Mesendoderm (in vitro differentiated cells): ENCODE measurements at regions not wholly inside any gene's neighbourhood (a gene's known extent, or its start where the extent isn't known, plus 50 kb on each side); places are given as distances from the start of the nearest gene placed in this dataset.

ENCODE experiments used
- DNase-seq: peaks from one replicate; pipeline ENCODE4 v3.0.0; 2013
- H2AK5ac ChIP-seq: 2 replicates; pipeline ENCODE4 v1.6.1; 2013; ENCODE audit warnings: low read length, inconsistent platforms
- H2BK120ac ChIP-seq: 2 replicates; pipeline ENCODE4 v1.6.1; 2013; ENCODE audit warnings: low read depth, mild to moderate bottlenecking, low read length, moderate library complexity, mixed read lengths
- H2BK15ac ChIP-seq: replicated peaks from 2 replicates; pipeline ENCODE4 v1.6.1; 2013; ENCODE audit warnings: low read depth, mild to moderate bottlenecking, moderate library complexity
- H2BK5ac ChIP-seq: 2 replicates; pipeline ENCODE4 v1.6.1; 2013; ENCODE audit warnings: low read length, inconsistent platforms
- H3K18ac ChIP-seq: 2 replicates; pipeline ENCODE4 v1.6.1; 2013; ENCODE audit warnings: mild to moderate bottlenecking, low read length, mixed read lengths
- H3K23ac ChIP-seq: one replicate; pipeline ENCODE4 v1.6.1; 2013; ENCODE audit warnings: low read length
- H3K27ac ChIP-seq: 2 replicates; pipeline ENCODE4 v1.5.1; 2013; ENCODE audit warnings: low read depth, mild to moderate bottlenecking, inconsistent platforms, low read length, moderate library complexity
- H3K27me3 ChIP-seq: 2 replicates; pipeline ENCODE4 v1.6.1; 2013; ENCODE audit warnings: low read length, control low read depth, mild to moderate bottlenecking, inconsistent platforms; ENCODE audit not compliant: insufficient read depth, poor library complexity
- H3K36me3 ChIP-seq: 2 replicates; pipeline ENCODE4 v1.6.1; 2013; ENCODE audit warnings: low read length, inconsistent platforms; ENCODE audit not compliant: control insufficient read depth, insufficient read depth
- H3K4ac ChIP-seq: one replicate; pipeline ENCODE4 v1.6.1; 2013; ENCODE audit warnings: low read depth, mild to moderate bottlenecking, low read length, moderate library complexity
- H3K4me1 ChIP-seq: 2 replicates; pipeline ENCODE4 v1.6.1; 2013; ENCODE audit warnings: low read depth, low read length, inconsistent platforms; ENCODE audit not compliant: control insufficient read depth
- H3K4me2 ChIP-seq: 2 replicates; pipeline ENCODE4 v1.6.1; 2013; ENCODE audit warnings: low read length
- H3K4me3 ChIP-seq: 2 replicates; pipeline ENCODE4 v1.5.1; 2013; ENCODE audit warnings: mild to moderate bottlenecking, low read length
- H3K56ac ChIP-seq: one replicate; pipeline ENCODE4 v1.6.1; 2013; ENCODE audit warnings: low read length
- H3K79me1 ChIP-seq: 2 replicates; pipeline ENCODE4 v1.6.1; 2013; ENCODE audit warnings: low read length, inconsistent platforms
- H3K79me2 ChIP-seq: 2 replicates; pipeline ENCODE4 v1.6.1; 2013; ENCODE audit warnings: mild to moderate bottlenecking, low read length; ENCODE audit not compliant: control insufficient read depth, insufficient read depth
- H3K9ac ChIP-seq: 2 replicates; pipeline ENCODE4 v1.6.1; 2013; ENCODE audit warnings: low read length, inconsistent platforms
- H4K5ac ChIP-seq: one replicate; pipeline ENCODE4 v1.6.1; 2013; ENCODE audit warnings: low read length
- H4K8ac ChIP-seq: one replicate; pipeline ENCODE4 v1.6.1; 2013; ENCODE audit warnings: low read depth, mild to moderate bottlenecking, control low read depth, low read length, moderate library complexity
- WGBS: extraction: QIAGEN DNeasy Blood & Tissue Kit; methylation state at CpG from one replicate; pipeline ENCODE4 v1.1.7; 2013; ENCODE audit warnings: low lambda C conversion rate, missing lambda C conversion rate; ENCODE audit not compliant: insufficient coverage; ENCODE audit errors: extremely low coverage; 5-methylcytosine and 5-hydroxymethylcytosine counted together

- Histone ChIP-seq H3K56ac (no peak overlapping the region), H2BK5ac (no peak overlapping the region), H3K23ac (no peak overlapping the region), H2AK5ac (no peak overlapping the region), H3K27me3 (no peaks in the 10 kb centered on the region), H3K4me1 (no peaks in the 10 kb centered on the region), H4K5ac (no peak overlapping the region), H3K4me2 (no peak overlapping the region), H2BK120ac (no peak overlapping the region), H2BK15ac (no peak overlapping the region), H3K4me3 (no peak overlapping the region), H3K4ac (no peak overlapping the region), H3K36me3 (no peaks in the 10 kb centered on the region), H3K18ac (no peak overlapping the region), H3K79me2 (no peaks in the 10 kb centered on the region), H3K27ac (no peak overlapping the region), H3K79me1 (no peaks in the 10 kb centered on the region), H3K9ac (no peak overlapping the region), H4K8ac (no peak overlapping the region)
- WGBS: no CpG with 5 or more reads among the region's 4 CpGs
- DNase-seq: peak; percentile 75
Observed at GRCh38 chr18:44325903-44326635, 354.6 kb upstream of the SETBP1 start.

GRCh38 chr18:44331656-44332570 is 348.8 kb upstream of the SETBP1 start:
- no peak overlapping the region for H4K8ac ChIP-seq
- no peaks in the 10 kb centered on the region for H3K36me3 ChIP-seq
- no peaks in the 10 kb centered on the region for H3K79me2 ChIP-seq
- H3K56ac ChIP-seq: no peak overlapping the region
- no peak overlapping the region for H2AK5ac ChIP-seq
- H3K27me3 ChIP-seq: no peaks in the 10 kb centered on the region
- no peak overlapping the region for H2BK5ac ChIP-seq
- WGBS: no CpG with 5 or more reads among the region's 6 CpGs
- H4K5ac ChIP-seq: no peak overlapping the region
- H3K23ac ChIP-seq: no peak overlapping the region
- H3K4me3 ChIP-seq: no peak overlapping the region
- H3K4ac ChIP-seq: no peak overlapping the region
- H3K4me2 ChIP-seq: no peak overlapping the region
- no peak overlapping the region for H2BK120ac ChIP-seq
- no peak for DNase-seq
- no peak overlapping the region for H3K18ac ChIP-seq
- no peaks in the 10 kb centered on the region for H3K4me1 ChIP-seq
- no peaks in the 10 kb centered on the region for H3K79me1 ChIP-seq
- H3K27ac ChIP-seq: no peak overlapping the region
- no peak overlapping the region for H3K9ac ChIP-seq
- no peak overlapping the region for H2BK15ac ChIP-seq

GRCh38 chr18:44341759-44342158 is 338.9 kb upstream of the SETBP1 start:
- H2BK5ac ChIP-seq: no peak overlapping the region
- WGBS: no CpG with 5 or more reads among the region's 1 CpG
- no peaks in the 10 kb centered on the region for H3K4me1 ChIP-seq
- no peak overlapping the region for H3K27ac ChIP-seq
- no peak overlapping the region for H2AK5ac ChIP-seq
- H3K18ac ChIP-seq: no peak overlapping the region
- no peaks in the 10 kb centered on the region for H3K36me3 ChIP-seq
- H4K8ac ChIP-seq: no peak overlapping the region
- H2BK120ac ChIP-seq: no peak overlapping the region
- H3K9ac ChIP-seq: no peak overlapping the region
- no peak overlapping the region for H3K4me2 ChIP-seq
- H3K4me3 ChIP-seq: no peak overlapping the region
- no peak overlapping the region for H2BK15ac ChIP-seq
- H3K79me1 ChIP-seq: no peaks in the 10 kb centered on the region
- no peaks in the 10 kb centered on the region for H3K27me3 ChIP-seq
- H4K5ac ChIP-seq: no peak overlapping the region
- H3K23ac ChIP-seq: no peak overlapping the region
- H3K79me2 ChIP-seq: no peaks in the 10 kb centered on the region
- no peak overlapping the region for H3K4ac ChIP-seq
- DNase-seq: peak; percentile 57
- no peak overlapping the region for H3K56ac ChIP-seq

- Histone ChIP-seq H4K5ac (no peak overlapping the region), H4K8ac (no peak overlapping the region), H2BK120ac (no peak overlapping the region), H3K9ac (no peak overlapping the region), H2AK5ac (no peak overlapping the region), H3K4me1 (no peaks in the 10 kb centered on the region), H3K27ac (no peak overlapping the region), H3K18ac (no peak overlapping the region), H3K79me1 (no peaks in the 10 kb centered on the region), H3K36me3 (no peaks in the 10 kb centered on the region), H3K4ac (no peak overlapping the region), H2BK5ac (no peak overlapping the region), H3K4me2 (no peak overlapping the region), H3K23ac (no peak overlapping the region), H2BK15ac (no peak overlapping the region), H3K79me2 (no peaks in the 10 kb centered on the region), H3K56ac (no peak overlapping the region), H3K27me3 (no peaks in the 10 kb centered on the region), H3K4me3 (no peak overlapping the region)
- DNase-seq: no peak
- no CpG with 5 or more reads among the region's 2 CpGs for whole genome bisulfite sequencing
Observed at GRCh38 chr18:44342162-44342561, 338.5 kb upstream of the SETBP1 start.

GRCh38 chr18:44342946-44343345 is 337.7 kb upstream of the SETBP1 start:
- Histone ChIP-seq H3K4ac (no peak overlapping the region), H3K27me3 (no peaks in the 10 kb centered on the region), H2AK5ac (no peak overlapping the region), H3K4me2 (no peak overlapping the region), H3K4me1 (no peaks in the 10 kb centered on the region), H3K18ac (no peak overlapping the region), H4K8ac (no peak overlapping the region), H3K9ac (no peak overlapping the region), H3K27ac (no peak overlapping the region), H3K79me2 (no peaks in the 10 kb centered on the region), H3K56ac (no peak overlapping the region), H2BK15ac (no peak overlapping the region), H3K23ac (no peak overlapping the region), H3K79me1 (no peaks in the 10 kb centered on the region), H3K4me3 (no peak overlapping the region), H3K36me3 (no peaks in the 10 kb centered on the region), H2BK120ac (no peak overlapping the region), H4K5ac (no peak overlapping the region), H2BK5ac (no peak overlapping the region)
- DNase-seq: no peak
- WGBS: no CpG with 5 or more reads among the region's 2 CpGs
